NCI-H510A treated with DMSO at 0.1 percent for 48 hours (cell line): ENCODE measurements at regions not wholly inside any gene's neighbourhood (a gene's known extent, or its start where the extent isn't known, plus 50 kb on each side); places are given as distances from the start of the nearest gene placed in this dataset.
"Not testable (repeated sequence)": the region's sequence is repeated elsewhere in the genome, so short reads cannot be mapped to it uniquely, and the experiment has no call there.

Experiments
- DNase-seq: peaks from one replicate; lab custom pipeline; 2025; lab: John Stamatoyannopoulos, UW

- no peak for DNase-seq
Observed at GRCh38 chr5:91315701-91316100, 67.4 kb downstream of the ARRDC3 start.

GRCh38 chr5:91313757-91314673 lies 69.1 kb downstream of the ARRDC3 start:
- DNase-seq = peak; percentile 85

GRCh38 chr5:91312698-91313097 lies 70.4 kb downstream of the ARRDC3 start:
- DNase-seq = no peak

- DNase-seq = peak; percentile 16
Observed at GRCh38 chr5:91311697-91312501, 71.2 kb downstream of the ARRDC3 start.

- no peak for DNase-seq
Observed at GRCh38 chr5:91311168-91311696, 71.9 kb downstream of the ARRDC3 start.

GRCh38 chr5:91308157-91308556 lies 75.0 kb downstream of the ARRDC3 start:
- not testable (repeated sequence) for DNase-seq

GRCh38 chr5:91307048-91307447 lies 76.1 kb downstream of the ARRDC3 start:
- DNase-seq = no peak

GRCh38 chr5:91306497-91306896 lies 76.6 kb downstream of the ARRDC3 start:
- DNase-seq = no peak

- no peak for DNase-seq
Observed at GRCh38 chr5:91305640-91306039, 77.5 kb downstream of the ARRDC3 start.

GRCh38 chr5:91304015-91304414 lies 79.1 kb downstream of the ARRDC3 start:
- DNase-seq = not testable (repeated sequence)

GRCh38 chr5:91302958-91303357 lies 80.2 kb downstream of the ARRDC3 start:
- DNase-seq = no peak

- no peak for DNase-seq
Observed at GRCh38 chr5:91302305-91302704, 80.8 kb downstream of the ARRDC3 start.

GRCh38 chr5:91301106-91301846 lies 81.8 kb downstream of the ARRDC3 start:
- no peak for DNase-seq

GRCh38 chr5:91297994-91298393 lies 85.1 kb downstream of the ARRDC3 start:
- DNase-seq = no peak

GRCh38 chr5:91296674-91297143 lies 86.4 kb downstream of the ARRDC3 start:
- DNase-seq = no peak

- DNase-seq = not testable (repeated sequence)
Observed at GRCh38 chr5:91296102-91296501, 87.0 kb downstream of the ARRDC3 start.

GRCh38 chr5:91293131-91293530 lies 90.0 kb downstream of the ARRDC3 start:
- DNase-seq = no peak

- no peak for DNase-seq
Observed at GRCh38 chr5:91291628-91292569, 91.2 kb downstream of the ARRDC3 start.

GRCh38 chr5:91288118-91288916 lies 94.8 kb downstream of the ARRDC3 start:
- DNase-seq = no peak

GRCh38 chr5:91285062-91285461 lies 98.1 kb downstream of the ARRDC3 start:
- not testable (repeated sequence) for DNase-seq
